ENCODE measurements at regions not wholly inside any gene's neighbourhood (a gene's known extent, or its start where the extent isn't known, plus 50 kb on each side); places are given as distances from the start of the nearest gene placed in this dataset.

DNA sequence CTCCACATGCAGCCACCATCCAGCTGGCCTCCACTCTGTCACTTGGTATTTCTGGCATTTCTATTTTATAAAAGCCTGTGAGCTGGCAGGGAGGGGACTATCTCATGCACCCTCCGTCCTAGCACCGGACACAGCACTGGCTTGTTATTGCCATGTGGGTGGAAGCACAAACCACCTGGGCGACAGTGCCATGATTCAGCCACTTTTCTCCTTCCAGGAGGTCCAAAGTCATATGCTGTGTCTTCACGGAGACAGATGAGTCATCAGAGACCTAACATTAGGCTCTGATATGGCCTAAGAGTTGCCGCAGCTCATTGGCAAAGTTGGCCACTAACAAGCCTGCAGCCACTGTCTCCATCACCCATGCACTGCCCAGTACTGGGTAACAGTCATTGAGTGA lies 1123.0 kb downstream of the VRK1 start:
- POLR2A ChIA-PET, result no interaction called here
- Mint-ChIP-seq H3K4me3 (ENCODE audit: unreplicated experiment) (no peak overlapping the region), H3K9me3 (ENCODE audit: unreplicated experiment) (no peaks in the 10 kb centered on the region)

DNA sequence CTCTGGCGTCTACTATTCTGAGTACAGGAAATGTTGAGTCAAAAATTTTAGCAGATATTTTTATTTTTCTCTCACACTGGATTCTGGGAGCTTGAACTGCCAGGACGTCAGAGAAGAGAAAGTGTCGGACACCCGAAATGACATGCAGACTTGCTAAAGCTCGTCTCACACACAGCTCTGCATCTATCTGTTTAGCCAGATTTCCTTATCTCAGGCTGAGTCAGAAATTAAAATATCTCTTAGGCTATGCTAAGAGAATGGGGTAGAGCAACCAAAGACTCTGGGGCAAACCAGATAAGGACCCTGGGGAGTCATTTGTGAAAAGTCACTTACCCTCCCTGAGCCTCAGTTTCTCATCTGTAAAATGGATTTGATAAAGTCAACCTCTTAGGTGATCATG lies 1124.1 kb downstream of the VRK1 start:
- Histone ChIP-seq H3K36me3 (ENCODE audit: control insufficient read depth, insufficient read depth, low read length) (no peaks in the 10 kb centered on the region), H3K4me1 (no peaks in the 10 kb centered on the region), H3K27me3 (replicated peaks; ENCODE audit: control insufficient read depth, insufficient read depth, low read length) (no peaks in the 10 kb centered on the region), H3K4me3 (ENCODE audit: low read depth, low read length) (no peak overlapping the region), H3K9me3 (no peaks in the 10 kb centered on the region)
- POLR2A ChIA-PET, result no interaction called here
- Mint-ChIP-seq H3K9me3 (ENCODE audit: unreplicated experiment) (no peaks in the 10 kb centered on the region), H3K36me3 (ENCODE audit: insufficient read depth, unreplicated experiment) (no peaks in the 10 kb centered on the region), H3K27me3 (ENCODE audit: insufficient read depth, unreplicated experiment) (no peaks in the 10 kb centered on the region), H3K27ac (ENCODE audit: unreplicated experiment) (no peak overlapping the region), H3K4me1 (ENCODE audit: low read depth, unreplicated experiment) (no peaks in the 10 kb centered on the region), H3K4me3 (ENCODE audit: unreplicated experiment) (no peak overlapping the region)
- CTCF ChIA-PET, result no interaction called here
- TF ChIP-seq, protein P1, sequence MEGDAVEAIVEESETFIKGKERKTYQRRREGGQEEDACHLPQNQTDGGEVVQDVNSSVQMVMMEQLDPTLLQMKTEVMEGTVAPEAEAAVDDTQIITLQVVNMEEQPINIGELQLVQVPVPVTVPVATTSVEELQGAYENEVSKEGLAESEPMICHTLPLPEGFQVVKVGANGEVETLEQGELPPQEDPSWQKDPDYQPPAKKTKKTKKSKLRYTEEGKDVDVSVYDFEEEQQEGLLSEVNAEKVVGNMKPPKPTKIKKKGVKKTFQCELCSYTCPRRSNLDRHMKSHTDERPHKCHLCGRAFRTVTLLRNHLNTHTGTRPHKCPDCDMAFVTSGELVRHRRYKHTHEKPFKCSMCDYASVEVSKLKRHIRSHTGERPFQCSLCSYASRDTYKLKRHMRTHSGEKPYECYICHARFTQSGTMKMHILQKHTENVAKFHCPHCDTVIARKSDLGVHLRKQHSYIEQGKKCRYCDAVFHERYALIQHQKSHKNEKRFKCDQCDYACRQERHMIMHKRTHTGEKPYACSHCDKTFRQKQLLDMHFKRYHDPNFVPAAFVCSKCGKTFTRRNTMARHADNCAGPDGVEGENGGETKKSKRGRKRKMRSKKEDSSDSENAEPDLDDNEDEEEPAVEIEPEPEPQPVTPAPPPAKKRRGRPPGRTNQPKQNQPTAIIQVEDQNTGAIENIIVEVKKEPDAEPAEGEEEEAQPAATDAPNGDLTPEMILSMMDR (IDR thresholded peaks at IDR 0.05; ENCODE audit: insufficient read depth in 1 of 2, low read depth in 1 of 2, low read length in 1 of 2, severe bottlenecking in 1 of 2, unreplicated experiment in 1 of 2), result no peak
- no TSS peak for BruUV-seq (replicated peaks)
- no peak for DNase-seq
- intact Hi-C loops (cut with micrococcal nuclease; ENCODE audit: unreplicated experiment), result no loop called here

More for the DNA sequence above, 1123.0 kb downstream of the VRK1 start:
- BruUV-seq (replicated peaks), result no TSS peak
- no peaks in the 10 kb centered on the region for H3K27me3 ChIP-seq (replicated peaks; ENCODE audit: control insufficient read depth, insufficient read depth, low read length)
- H3K4me1 Mint-ChIP-seq (ENCODE audit: low read depth, unreplicated experiment), result no peaks in the 10 kb centered on the region
- CTCF ChIA-PET, result no interaction called here
- H3K27me3 Mint-ChIP-seq (ENCODE audit: insufficient read depth, unreplicated experiment), result no peaks in the 10 kb centered on the region
- no peaks in the 10 kb centered on the region for H3K36me3 Mint-ChIP-seq (ENCODE audit: insufficient read depth, unreplicated experiment)
- no peaks in the 10 kb centered on the region for H3K4me1 ChIP-seq
- no peak for DNase-seq
- H3K4me3 ChIP-seq (ENCODE audit: low read depth, low read length), result no peak overlapping the region
- no peak overlapping the region for H3K27ac Mint-ChIP-seq (ENCODE audit: unreplicated experiment)
- H3K36me3 ChIP-seq (ENCODE audit: control insufficient read depth, insufficient read depth, low read length), result no peaks in the 10 kb centered on the region
- intact Hi-C loops (cut with micrococcal nuclease; ENCODE audit: unreplicated experiment), result no loop called here
- TF ChIP-seq, protein P1 (IDR thresholded peaks at IDR 0.05; ENCODE audit: insufficient read depth in 1 of 2, low read depth in 1 of 2, low read length in 1 of 2, severe bottlenecking in 1 of 2, unreplicated experiment in 1 of 2), result no peak
- H3K9me3 ChIP-seq, result no peaks in the 10 kb centered on the region

DNA sequence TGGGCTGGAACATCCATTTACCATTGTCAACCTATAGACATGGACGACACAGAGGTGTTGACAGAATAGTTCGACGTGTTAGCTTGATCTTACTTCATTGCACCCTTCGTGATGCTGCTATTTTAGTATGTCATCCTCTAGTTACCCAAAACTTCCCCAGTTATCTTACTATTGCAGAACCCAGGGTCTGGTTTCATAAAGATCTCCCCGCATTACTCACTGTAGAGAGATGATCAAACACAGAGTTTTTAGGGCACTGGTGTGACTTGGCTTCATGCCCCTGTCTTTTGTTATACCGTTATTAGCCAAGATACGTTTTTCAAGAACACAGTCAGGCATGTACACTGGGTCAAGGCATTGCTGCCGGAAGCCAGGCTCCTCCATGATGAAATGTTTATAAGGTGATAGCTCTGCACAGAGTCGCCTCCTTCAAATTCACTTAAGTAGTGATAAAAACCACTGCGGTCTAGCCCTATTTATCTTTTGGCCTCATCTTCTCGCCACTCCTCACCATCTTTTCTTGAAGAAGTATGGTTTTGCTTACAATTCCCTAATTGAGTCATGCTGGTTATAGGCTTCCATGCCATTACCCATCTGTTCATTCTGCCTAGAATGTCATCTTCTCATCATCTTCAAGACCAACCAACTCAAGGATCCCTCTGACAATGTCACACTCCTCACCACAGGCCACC lies 1127.9 kb downstream of the VRK1 start:
- TF ChIP-seq, protein P1 (IDR thresholded peaks at IDR 0.05; ENCODE audit: insufficient read depth in 1 of 2, low read depth in 1 of 2, low read length in 1 of 2, severe bottlenecking in 1 of 2, unreplicated experiment in 1 of 2), result no peak
- H3K4me1 ChIP-seq, result no peaks in the 10 kb centered on the region
- no peak overlapping the region for H3K4me3 ChIP-seq (ENCODE audit: low read depth, low read length)
- H3K27me3 Mint-ChIP-seq (ENCODE audit: insufficient read depth, unreplicated experiment), result no peaks in the 10 kb centered on the region
- ChIA-PET CTCF (no interaction called here), POLR2A (no interaction called here)
- no peaks in the 10 kb centered on the region for H3K9me3 ChIP-seq
- no peaks in the 10 kb centered on the region for H3K9me3 Mint-ChIP-seq (ENCODE audit: unreplicated experiment)
- H3K4me3 Mint-ChIP-seq (ENCODE audit: unreplicated experiment), result no peak overlapping the region
- no peaks in the 10 kb centered on the region for H3K4me1 Mint-ChIP-seq (ENCODE audit: low read depth, unreplicated experiment)
- no peaks in the 10 kb centered on the region for H3K36me3 Mint-ChIP-seq (ENCODE audit: insufficient read depth, unreplicated experiment)
- no peaks in the 10 kb centered on the region for H3K36me3 ChIP-seq (ENCODE audit: control insufficient read depth, insufficient read depth, low read length)
- H3K27me3 ChIP-seq (replicated peaks; ENCODE audit: control insufficient read depth, insufficient read depth, low read length), result no peaks in the 10 kb centered on the region
- BruUV-seq (replicated peaks), result no TSS peak
- intact Hi-C loops (cut with micrococcal nuclease; ENCODE audit: unreplicated experiment), result no loop called here
- DNase-seq, result no peak
- no peak overlapping the region for H3K27ac Mint-ChIP-seq (ENCODE audit: unreplicated experiment)

Measured in Caco-2 (cell line).